HG03520 (cell line): ENCODE measurements at regions not wholly inside any gene's neighbourhood (a gene's known extent, or its start where the extent isn't known, plus 50 kb on each side); places are given as distances from the start of the nearest gene placed in this dataset.

Experiments
- ATAC-seq: cut with Tn5 transposase; IDR thresholded peaks from one replicate; pipeline ENCODE4 v1.9.1; 2021; ENCODE audit warnings: mild to moderate bottlenecking, moderate library complexity; ENCODE audit not compliant: unreplicated experiment

GRCh38 chr15:62950462-62950931, 92.0 kb upstream of the TPM1 start:
- ATAC-seq = no peak

GRCh38 chr15:62951481-62951880, 91.1 kb upstream of the TPM1 start:
- no peak for ATAC-seq

GRCh38 chr15:62953021-62953420, 89.5 kb upstream of the TPM1 start:
- ATAC-seq = no peak

- ATAC-seq = no peak
Measured at GRCh38 chr15:62953496-62954045, 89.0 kb upstream of the TPM1 start.

- ATAC-seq = no peak
Measured at GRCh38 chr15:62957130-62957529, 85.4 kb upstream of the TPM1 start.

- no peak for ATAC-seq
Measured at GRCh38 chr15:62958528-62959363, 83.8 kb upstream of the TPM1 start.

GRCh38 chr15:62961134-62961533, 81.4 kb upstream of the TPM1 start:
- no peak for ATAC-seq

GRCh38 chr15:62962101-62962995, 80.2 kb upstream of the TPM1 start:
- no peak for ATAC-seq

GRCh38 chr15:62964251-62964650, 78.3 kb upstream of the TPM1 start:
- no peak for ATAC-seq

- ATAC-seq = no peak
Measured at GRCh38 chr15:62966294-62967078, 76.1 kb upstream of the TPM1 start.

- ATAC-seq = no peak
Measured at GRCh38 chr15:62968699-62969098, 73.8 kb upstream of the TPM1 start.

GRCh38 chr15:62969442-62970089, 73.0 kb upstream of the TPM1 start:
- ATAC-seq = no peak

- no peak for ATAC-seq
Measured at GRCh38 chr15:62972814-62973213, 69.7 kb upstream of the TPM1 start.

- ATAC-seq = no peak
Measured at GRCh38 chr15:62975515-62975914, 67.0 kb upstream of the TPM1 start.

- ATAC-seq = no peak
Measured at GRCh38 chr15:62976301-62976881, 66.2 kb upstream of the TPM1 start.

GRCh38 chr15:62977952-62978811, 64.4 kb upstream of the TPM1 start:
- ATAC-seq = no peak

- no peak for ATAC-seq
Measured at GRCh38 chr15:62979252-62979651, 63.3 kb upstream of the TPM1 start.

- no peak for ATAC-seq
Measured at GRCh38 chr15:62981071-62981470, 61.5 kb upstream of the TPM1 start.

- no peak for ATAC-seq
Measured at GRCh38 chr15:62983956-62984355, 58.6 kb upstream of the TPM1 start.
